Neuronal stem cell (in vitro differentiated cells): ENCODE measurements at regions not wholly inside any gene's neighbourhood (a gene's known extent, or its start where the extent isn't known, plus 50 kb on each side); places are given as distances from the start of the nearest gene placed in this dataset.

Experiments used
- DNase-seq: peaks from one replicate; pipeline ENCODE4 v3.0.0-alpha.2; 2013; ENCODE audit warnings: low spot score
- H2AFZ ChIP-seq: one replicate; pipeline ENCODE4 v1.6.1; 2013; ENCODE audit warnings: mild to moderate bottlenecking, low read length, inconsistent platforms
- H2AK5ac ChIP-seq: 2 replicates; pipeline ENCODE4 v1.6.1; 2013; ENCODE audit warnings: low read depth, mild to moderate bottlenecking, inconsistent platforms, low read length, moderate library complexity, mixed read lengths
- H2BK120ac ChIP-seq: 2 replicates; pipeline ENCODE4 v1.6.1; 2013; ENCODE audit warnings: low read depth, mild to moderate bottlenecking, inconsistent platforms, low read length, moderate library complexity, mixed read lengths
- H2BK12ac ChIP-seq: one replicate; pipeline ENCODE4 v1.6.1; 2013; ENCODE audit warnings: low read length, inconsistent platforms
- H2BK15ac ChIP-seq: 2 replicates; pipeline ENCODE4 v1.6.1; 2013; ENCODE audit warnings: mild to moderate bottlenecking, low read length, inconsistent platforms, mixed read lengths
- H2BK5ac ChIP-seq: one replicate; pipeline ENCODE4 v1.6.1; 2013; ENCODE audit warnings: inconsistent platforms, mild to moderate bottlenecking, low read length, moderate library complexity
- H3K14ac ChIP-seq: one replicate; pipeline ENCODE4 v1.6.1; 2013; ENCODE audit warnings: low read length, inconsistent platforms
- H3K18ac ChIP-seq: 2 replicates; pipeline ENCODE4 v1.6.1; 2013; ENCODE audit warnings: low read length, inconsistent platforms
- H3K23ac ChIP-seq: 2 replicates; pipeline ENCODE4 v1.6.1; 2013; ENCODE audit warnings: low read depth, mild to moderate bottlenecking, mixed read lengths, low read length, inconsistent platforms; ENCODE audit not compliant: poor library complexity
- H3K27ac ChIP-seq: replicated peaks from 3 replicates; pipeline ENCODE4 v1.5.1; 2013; ENCODE audit warnings: low read length, inconsistent platforms
- H3K27me3 ChIP-seq, 3 experiments: 2 replicates each; pipeline ENCODE4 v1.6.1; 2013; ENCODE audit warnings: low read length in 3 of 3, mild to moderate bottlenecking in 2 of 3, inconsistent platforms in 1 of 3, low read depth in 1 of 3, mixed read lengths in 1 of 3, moderate library complexity in 1 of 3; ENCODE audit not compliant: control insufficient read depth in 3 of 3, insufficient read depth in 3 of 3
- H3K36me3 ChIP-seq, 2 donors: replicated peaks in 1 of 2; 2 replicates each; pipeline ENCODE4 v1.6.1; 2013; ENCODE audit warnings: low read length in 2 of 2; ENCODE audit not compliant: control insufficient read depth in 2 of 2, insufficient read depth in 2 of 2
- H3K4ac ChIP-seq: 2 replicates; pipeline ENCODE4 v1.6.1; 2013; ENCODE audit warnings: inconsistent platforms, mild to moderate bottlenecking, low read length, moderate library complexity
- H3K4me1 ChIP-seq, 2 donors: 1 replicate in 1 of 2; 2 replicates in 1 of 2; pipeline ENCODE4 v1.6.1; 2013; ENCODE audit warnings: low read length in 2 of 2, low read depth in 1 of 2; ENCODE audit not compliant: control insufficient read depth in 2 of 2, insufficient read depth in 1 of 2
- H3K4me2 ChIP-seq: one replicate; pipeline ENCODE4 v1.6.1; 2013; ENCODE audit warnings: mild to moderate bottlenecking, low read length, inconsistent platforms; ENCODE audit not compliant: insufficient read depth, poor library complexity, severe bottlenecking
- H3K4me3 ChIP-seq, 2 donors: 2 replicates each; pipeline ENCODE4 v1.5.1; 2013; ENCODE audit warnings: low read length in 2 of 2, mild to moderate bottlenecking in 2 of 2, inconsistent platforms in 1 of 2, moderate library complexity in 1 of 2
- H3K79me1 ChIP-seq: one replicate; pipeline ENCODE4 v1.6.1; 2013; ENCODE audit warnings: low read depth, mild to moderate bottlenecking, inconsistent platforms, low read length, moderate library complexity
- H3K9ac ChIP-seq: one replicate; pipeline ENCODE4 v1.6.1; 2013; ENCODE audit warnings: mild to moderate bottlenecking, low read depth, low read length, inconsistent platforms; ENCODE audit not compliant: poor library complexity
- H3K9me3 ChIP-seq, 2 donors: replicated peaks in 1 of 2; 2 replicates each; pipeline versions ENCODE3 to v1.6.1; 2013; ENCODE audit warnings: low read length in 2 of 2, mild to moderate bottlenecking in 2 of 2, inconsistent platforms in 1 of 2, low read depth in 1 of 2, mixed read lengths in 1 of 2, moderate library complexity in 1 of 2; ENCODE audit not compliant: control insufficient read depth in 2 of 2, insufficient read depth in 1 of 2
- H4K8ac ChIP-seq: one replicate; pipeline ENCODE4 v1.6.1; 2013; ENCODE audit warnings: low read depth, mild to moderate bottlenecking, inconsistent platforms, low read length, moderate library complexity
- H4K91ac ChIP-seq: one replicate; pipeline ENCODE4 v1.6.1; 2013; ENCODE audit warnings: low read length, low read depth, mild to moderate bottlenecking, inconsistent platforms; ENCODE audit not compliant: poor library complexity
- WGBS, 2 donors: extraction: QIAGEN DNeasy Blood & Tissue Kit; methylation state at CpG; one replicate each; pipeline ENCODE4 v1.1.7; 2013; ENCODE audit warnings: missing lambda C conversion rate in 2 of 2, mixed read lengths in 1 of 2; ENCODE audit not compliant: insufficient read length in 2 of 2, insufficient replicate concordance in 1 of 2; ENCODE audit errors: extremely low coverage in 2 of 2; 5-methylcytosine and 5-hydroxymethylcytosine counted together

DNA sequence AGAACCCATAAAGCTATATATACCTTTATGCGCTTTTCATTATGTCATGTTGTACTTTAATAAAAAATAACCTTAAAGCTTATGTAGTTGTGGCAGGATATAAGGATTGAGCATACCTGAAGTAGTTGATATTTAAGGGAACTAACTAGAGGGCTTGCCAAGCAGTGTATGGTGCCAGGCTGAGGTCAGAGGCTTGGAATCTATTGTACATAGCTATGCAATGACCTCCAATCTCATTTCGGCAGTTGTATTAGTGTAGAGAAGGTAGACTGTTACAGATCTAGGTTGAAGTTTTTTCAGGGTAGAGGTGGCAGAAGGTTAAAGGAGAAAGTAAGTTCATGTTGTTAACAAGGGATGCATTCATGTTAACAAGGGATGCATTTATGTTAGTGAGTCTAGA lies 397.7 kb upstream of the HS3ST5 start:
- no peaks in the 10 kb centered on the region for H3K79me1 ChIP-seq
- no peak overlapping the region for H2BK15ac ChIP-seq
- no peaks in the 10 kb centered on the region for H3K36me3 ChIP-seq
- no peak overlapping the region for H2BK12ac ChIP-seq
- H3K18ac ChIP-seq = no peak overlapping the region
- H3K4me1 ChIP-seq = no peaks in the 10 kb centered on the region
- H3K27ac ChIP-seq = no peak overlapping the region
- no peak overlapping the region for H2BK5ac ChIP-seq
- no peak overlapping the region for H3K14ac ChIP-seq
- H2BK120ac ChIP-seq = no peak overlapping the region
- no peak overlapping the region for H3K4me2 ChIP-seq
- H4K8ac ChIP-seq = no peak overlapping the region
- no peak for DNase-seq
- no peak overlapping the region for H3K4ac ChIP-seq
- no peaks in the 10 kb centered on the region for H3K27me3 ChIP-seq
- H3K9me3 ChIP-seq = no peaks in the 10 kb centered on the region
- H3K9ac ChIP-seq = no peak overlapping the region
- H2AFZ ChIP-seq = no peak overlapping the region
- H3K23ac ChIP-seq = no peak overlapping the region
- H4K91ac ChIP-seq = no peak overlapping the region
- no peak overlapping the region for H2AK5ac ChIP-seq
- H3K4me3 ChIP-seq = no peak overlapping the region
- WGBS, 2 donors = no CpG with 5 or more reads among the region's 2 CpGs

DNA sequence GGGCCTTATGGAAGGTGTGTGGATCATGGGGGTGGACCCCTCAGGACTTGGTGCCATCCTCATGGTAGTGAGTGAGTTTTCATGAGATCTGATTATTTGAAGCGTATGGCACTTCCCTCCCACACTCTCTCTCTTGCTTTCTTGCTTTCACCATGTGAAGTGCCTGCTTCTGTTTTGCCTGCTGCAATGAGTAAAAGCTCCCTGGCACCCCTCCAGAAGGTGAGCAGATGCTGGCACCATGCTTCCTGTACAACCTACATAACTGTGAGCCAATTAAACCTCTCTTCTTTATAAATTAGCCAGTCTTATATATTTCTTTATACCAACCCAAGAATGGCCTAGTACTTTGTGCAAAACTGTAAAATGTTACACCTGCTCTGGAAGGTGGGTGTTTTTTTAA lies 396.8 kb upstream of the HS3ST5 start:
- H2AK5ac ChIP-seq = no peak overlapping the region
- no peak overlapping the region for H4K8ac ChIP-seq
- H3K9ac ChIP-seq = no peak overlapping the region
- no peaks in the 10 kb centered on the region for H3K79me1 ChIP-seq
- no peak overlapping the region for H2BK15ac ChIP-seq
- no peak overlapping the region for H2BK5ac ChIP-seq
- H3K4me3 ChIP-seq = no peak overlapping the region
- no peak for DNase-seq
- no peak overlapping the region for H3K4ac ChIP-seq
- H3K9me3 ChIP-seq = no peaks in the 10 kb centered on the region
- H4K91ac ChIP-seq = no peak overlapping the region
- H3K4me2 ChIP-seq = no peak overlapping the region
- H3K27me3 ChIP-seq = no peaks in the 10 kb centered on the region
- no peak overlapping the region for H3K14ac ChIP-seq
- no peak overlapping the region for H2AFZ ChIP-seq
- WGBS, 2 donors = no CpG with 5 or more reads among the region's 1 CpG
- H2BK12ac ChIP-seq = no peak overlapping the region
- H2BK120ac ChIP-seq = no peak overlapping the region
- H3K27ac ChIP-seq = no peak overlapping the region
- no peak overlapping the region for H3K18ac ChIP-seq
- no peaks in the 10 kb centered on the region for H3K4me1 ChIP-seq
- no peak overlapping the region for H3K23ac ChIP-seq
- no peaks in the 10 kb centered on the region for H3K36me3 ChIP-seq

DNA sequence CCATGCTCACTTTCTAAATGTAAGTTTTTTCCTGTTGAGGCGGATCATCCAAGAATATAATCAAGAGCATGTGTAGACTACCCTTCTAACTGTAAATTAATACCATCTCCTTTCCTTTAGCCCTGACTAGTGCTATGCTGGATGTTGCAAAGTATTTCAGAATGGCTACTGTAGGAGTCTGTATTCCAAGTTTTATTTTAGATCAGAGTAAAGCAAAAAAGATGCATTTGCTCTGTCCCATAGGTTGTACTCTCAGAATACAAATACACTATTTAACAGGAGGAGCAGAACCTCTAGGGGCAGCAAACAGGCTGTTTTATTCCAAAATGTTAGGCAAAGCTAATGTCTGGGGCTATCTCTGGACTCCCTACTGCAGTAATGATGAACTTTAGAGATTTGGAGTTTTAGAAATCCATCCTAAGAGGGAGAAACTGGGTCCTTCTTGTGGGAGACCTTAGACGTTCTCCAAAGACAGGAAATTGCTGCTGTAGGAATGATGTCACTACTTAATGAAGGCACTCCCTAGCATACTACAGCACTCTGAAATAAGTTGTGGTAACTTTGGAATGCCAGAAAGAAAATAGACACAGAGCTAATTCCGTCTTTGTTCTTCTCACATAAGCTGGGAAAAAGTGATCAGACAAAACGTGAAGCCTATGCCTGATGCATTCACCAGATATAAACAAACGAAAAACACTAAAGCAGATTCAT lies 392.4 kb upstream of the HS3ST5 start:
- Histone ChIP-seq H4K8ac (no peak overlapping the region), H3K27ac (no peak overlapping the region), H3K4me2 (no peak overlapping the region), H4K91ac (no peak overlapping the region), H3K79me1 (no peaks in the 10 kb centered on the region), H3K27me3 (no peaks in the 10 kb centered on the region), H2AK5ac (no peak overlapping the region), H2BK120ac (no peak overlapping the region), H2BK12ac (no peak overlapping the region), H3K36me3 (no peaks in the 10 kb centered on the region), H3K9me3 (no peaks in the 10 kb centered on the region), H2BK5ac (no peak overlapping the region), H3K4me3 (no peak overlapping the region), H3K23ac (no peak overlapping the region), H3K4me1 (no peaks in the 10 kb centered on the region), H3K9ac (no peak overlapping the region), H3K4ac (no peak overlapping the region), H3K14ac (no peak overlapping the region), H3K18ac (no peak overlapping the region), H2AFZ (no peak overlapping the region), H2BK15ac (no peak overlapping the region)
- no CpG with 5 or more reads among the region's 5 CpGs for WGBS, 2 donors
- no peak for DNase-seq

DNA sequence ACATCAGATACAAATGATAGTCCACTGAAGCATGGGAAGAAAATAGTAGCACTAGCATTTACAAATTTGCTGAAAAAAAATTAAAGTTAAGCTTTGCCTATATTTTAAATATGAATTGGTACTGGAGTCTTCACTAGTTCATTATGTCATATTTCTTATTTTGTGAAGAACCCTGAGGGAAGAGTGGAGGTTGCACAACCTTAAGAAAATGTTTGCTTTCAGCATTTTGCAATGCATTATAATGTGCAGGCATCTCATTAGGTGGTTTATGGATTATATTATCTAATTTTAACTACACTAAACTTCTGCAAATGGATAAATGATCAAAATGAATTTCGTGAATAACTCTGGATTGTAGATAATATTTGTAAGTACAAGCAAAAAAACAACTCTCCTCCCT lies 390.8 kb upstream of the HS3ST5 start:
- H2BK15ac ChIP-seq = no peak overlapping the region
- H3K4me2 ChIP-seq = no peak overlapping the region
- no peak overlapping the region for H3K4me3 ChIP-seq
- no peaks in the 10 kb centered on the region for H3K79me1 ChIP-seq
- no peak overlapping the region for H2BK5ac ChIP-seq
- H3K9me3 ChIP-seq = no peaks in the 10 kb centered on the region
- no peak overlapping the region for H2AFZ ChIP-seq
- no peak overlapping the region for H3K14ac ChIP-seq
- no peak overlapping the region for H2AK5ac ChIP-seq
- H3K23ac ChIP-seq = no peak overlapping the region
- no peak overlapping the region for H3K18ac ChIP-seq
- no peak overlapping the region for H3K9ac ChIP-seq
- H4K8ac ChIP-seq = no peak overlapping the region
- DNase-seq = no peak
- no peak overlapping the region for H2BK120ac ChIP-seq
- no peaks in the 10 kb centered on the region for H3K4me1 ChIP-seq
- H3K27ac ChIP-seq = no peak overlapping the region
- H3K27me3 ChIP-seq = no peaks in the 10 kb centered on the region
- no peak overlapping the region for H4K91ac ChIP-seq
- H3K36me3 ChIP-seq = no peaks in the 10 kb centered on the region
- WGBS, 2 donors = no CpG with 5 or more reads among the region's 1 CpG
- no peak overlapping the region for H2BK12ac ChIP-seq
- no peak overlapping the region for H3K4ac ChIP-seq
